ENCODE measurements at regions not wholly inside any gene's neighbourhood (a gene's known extent, or its start where the extent isn't known, plus 50 kb on each side); places are given as distances from the start of the nearest gene placed in this dataset.
"Not testable (repeated sequence)": the region's sequence is repeated elsewhere in the genome, so short reads cannot be mapped to it uniquely, and the experiment has no call there.

DNA sequence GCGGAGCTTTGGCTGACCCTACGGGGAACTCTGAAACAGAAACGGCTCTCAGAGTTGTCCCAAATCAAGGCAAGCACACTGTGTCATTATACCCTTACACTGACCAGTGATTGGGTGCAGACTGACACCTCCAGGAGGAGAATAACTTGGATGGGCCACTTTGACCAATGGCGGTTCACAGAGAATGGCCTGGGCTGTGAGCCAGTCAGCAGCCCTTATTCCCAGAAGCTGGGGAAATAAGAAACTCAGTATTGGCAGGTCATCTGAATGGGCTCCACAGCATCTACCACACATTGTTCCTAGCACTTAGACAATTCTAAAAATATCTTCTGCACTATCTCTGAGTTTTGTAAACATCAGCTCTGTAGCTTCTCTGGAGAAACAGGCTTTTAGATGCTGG, 265.2 kb downstream of the ADGRL2 start:
- DNase-seq: no peak

DNA sequence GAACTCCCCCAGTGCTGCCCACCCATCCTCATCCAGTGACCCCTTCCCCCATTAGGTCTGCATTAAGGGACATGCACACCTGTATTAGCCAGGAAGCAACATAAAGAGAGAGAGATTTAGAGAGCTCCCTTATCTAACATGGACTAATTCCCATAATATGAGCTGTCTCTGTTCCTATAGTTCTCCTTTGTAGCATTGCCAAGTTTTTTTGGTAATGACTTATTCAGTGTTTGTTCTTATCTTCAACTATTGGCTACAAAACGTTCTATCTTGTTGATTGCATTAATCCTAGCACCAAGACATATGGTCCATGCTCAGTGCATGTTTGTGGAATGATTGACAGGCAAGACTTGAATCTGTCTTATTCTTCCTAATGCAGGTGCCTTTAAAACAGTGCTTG, 264.0 kb downstream of the ADGRL2 start:
- no peak for DNase-seq

DNA sequence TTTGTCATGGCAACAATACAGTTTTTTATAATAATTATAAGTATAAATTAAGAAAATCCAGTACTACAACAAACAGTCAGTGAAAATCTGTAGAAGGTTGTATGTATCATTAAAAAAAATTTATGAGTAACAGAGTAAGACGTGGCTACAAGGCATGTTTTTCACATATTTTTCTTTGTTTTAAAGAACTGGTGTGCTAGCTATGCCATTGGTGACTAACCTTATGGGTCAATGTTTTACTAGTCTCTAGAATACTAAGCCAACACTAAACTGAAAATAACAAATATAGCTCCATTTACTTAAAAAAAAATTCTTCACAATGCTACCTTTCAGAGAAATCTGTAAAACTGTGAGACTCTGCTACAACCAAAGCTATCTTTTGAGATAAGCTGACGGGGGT, 261.5 kb downstream of the ADGRL2 start:
- no peak for DNase-seq

DNA sequence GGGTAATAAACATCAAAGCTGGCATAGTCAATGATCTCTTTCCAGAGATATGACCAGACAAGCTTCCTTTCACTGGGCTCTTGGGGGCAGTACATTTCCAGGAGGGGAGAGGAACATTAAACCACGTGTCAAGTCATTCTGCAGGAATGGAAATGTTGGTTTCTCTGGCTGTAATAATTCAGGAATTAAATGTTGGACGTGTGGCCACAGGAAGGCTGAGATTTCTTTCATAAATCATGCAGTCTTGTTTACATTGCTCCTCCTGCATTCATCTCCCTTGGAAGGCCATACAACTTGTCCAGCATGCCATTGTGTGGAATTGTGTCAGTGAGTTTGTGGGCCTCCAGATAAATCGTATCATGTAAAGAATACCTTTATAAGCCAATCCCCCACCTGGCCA, 259.2 kb downstream of the ADGRL2 start:
- DNase-seq: peak; percentile 2

DNA sequence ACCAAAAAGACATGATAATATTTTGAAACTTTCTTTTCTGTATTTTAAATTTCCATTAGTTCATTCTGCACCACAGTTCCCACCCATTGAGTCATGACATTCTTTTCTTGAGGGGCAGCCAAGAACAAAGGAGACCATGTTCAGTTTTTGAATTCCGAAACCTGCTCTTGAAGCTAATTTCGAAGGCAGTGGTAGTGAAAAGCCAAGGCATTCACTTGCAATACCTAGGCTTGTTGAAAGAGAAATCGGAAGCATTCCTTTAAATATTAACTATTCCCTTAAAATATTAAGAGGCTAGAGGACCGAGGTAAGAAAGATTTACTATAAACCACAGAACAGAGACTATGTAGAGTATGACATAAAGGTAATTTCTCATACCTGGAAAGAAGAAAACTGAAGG, 256.3 kb downstream of the ADGRL2 start:
- no peak for DNase-seq

DNA sequence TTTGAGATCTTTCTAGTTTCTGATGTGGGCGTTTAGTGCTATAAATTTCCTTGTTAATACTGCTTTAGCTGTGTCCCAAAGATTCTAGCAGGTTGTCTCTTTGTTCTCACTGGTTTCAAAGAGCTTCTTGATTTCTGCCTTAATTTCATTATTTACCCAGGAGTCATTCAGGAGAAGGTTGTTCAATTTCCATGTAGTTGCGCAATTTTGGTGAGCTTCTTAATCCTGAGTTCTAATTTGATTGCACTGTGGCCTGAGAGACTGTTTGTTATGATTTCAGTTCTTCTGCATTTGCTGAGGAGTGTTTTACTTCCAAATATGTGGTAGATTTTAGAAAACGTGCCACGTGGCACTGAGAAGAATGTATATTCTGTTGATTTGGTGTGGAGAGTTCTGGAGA, 254.6 kb downstream of the ADGRL2 start:
- not testable (repeated sequence) for DNase-seq

DNA sequence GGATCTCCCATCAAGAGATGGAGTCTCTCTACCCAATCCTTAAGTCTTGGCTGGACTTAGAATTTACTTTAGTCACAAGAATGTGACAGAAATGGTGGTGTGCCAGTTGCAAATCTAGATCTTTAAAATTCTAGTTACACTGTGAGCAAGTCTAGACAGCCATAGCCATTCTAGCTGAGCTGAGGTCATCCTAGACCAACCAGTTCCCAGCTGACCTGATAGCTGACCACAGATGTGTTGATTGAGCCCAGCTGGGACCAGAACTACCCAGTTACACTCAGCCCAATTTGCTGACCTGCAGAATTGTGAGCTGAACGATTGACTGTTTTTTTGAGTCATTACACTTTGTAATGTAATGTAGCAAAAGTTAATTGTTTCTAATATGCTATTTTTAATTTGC, 251.8 kb downstream of the ADGRL2 start:
- no peak for DNase-seq

DNA sequence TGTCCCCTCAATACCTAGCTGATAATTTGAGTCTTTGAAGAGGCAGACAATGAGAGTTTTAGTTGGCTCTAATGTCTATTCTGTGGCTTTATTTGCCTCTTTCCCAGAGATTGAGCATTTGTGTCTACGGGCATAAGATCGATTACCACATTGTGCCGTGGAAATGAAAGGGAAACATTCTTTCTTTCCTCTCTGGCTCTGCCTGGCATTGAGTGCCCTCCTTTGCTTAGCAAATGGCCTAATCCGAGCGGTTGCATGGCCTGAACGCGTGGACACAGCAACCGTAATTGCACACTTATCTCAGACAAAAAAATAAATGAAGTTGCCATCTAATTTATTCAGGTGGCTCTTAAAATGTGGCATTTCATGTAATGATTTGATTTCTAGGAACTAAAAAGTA, 247.9 kb downstream of the ADGRL2 start:
- no peak for DNase-seq

DNA sequence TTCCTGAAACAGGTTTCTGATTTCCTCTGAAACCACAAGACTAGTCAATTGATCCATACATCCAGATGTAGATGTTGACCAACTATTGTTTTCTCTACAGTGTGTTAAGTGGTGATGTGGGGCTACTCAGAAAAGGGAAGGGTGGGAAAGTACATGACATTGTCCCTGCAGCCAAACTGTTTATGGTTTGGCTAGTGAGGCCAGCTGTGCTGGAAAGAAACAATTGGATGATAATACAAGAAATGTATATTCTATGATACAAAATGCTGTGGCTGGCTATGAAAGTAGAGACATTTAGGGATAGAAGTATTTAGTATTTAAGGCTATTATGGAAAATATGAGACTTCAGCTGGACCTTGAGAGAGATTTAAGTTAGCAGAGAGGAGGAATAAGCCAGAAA, 244.5 kb downstream of the ADGRL2 start:
- DNase-seq: no peak

DNA sequence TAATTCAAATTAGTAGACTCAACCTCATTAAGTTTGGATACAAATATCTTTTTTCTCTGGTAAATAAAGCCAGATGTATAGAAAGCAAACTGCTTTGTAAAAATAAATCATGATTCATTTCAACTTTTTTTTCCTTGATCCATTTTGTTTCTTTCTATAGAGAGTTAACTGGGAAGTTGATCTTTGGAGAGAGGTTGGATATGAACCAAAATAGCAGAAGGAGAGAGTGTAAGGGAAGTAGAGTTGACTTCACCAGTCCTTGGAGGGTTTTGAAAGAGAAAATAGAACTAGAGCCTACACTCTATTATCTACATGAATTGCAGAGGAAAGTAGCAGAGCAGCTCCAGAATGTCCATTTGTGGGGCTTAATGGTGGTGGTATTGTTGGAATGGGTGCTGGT, 243.8 kb downstream of the ADGRL2 start:
- no peak for DNase-seq

DNA sequence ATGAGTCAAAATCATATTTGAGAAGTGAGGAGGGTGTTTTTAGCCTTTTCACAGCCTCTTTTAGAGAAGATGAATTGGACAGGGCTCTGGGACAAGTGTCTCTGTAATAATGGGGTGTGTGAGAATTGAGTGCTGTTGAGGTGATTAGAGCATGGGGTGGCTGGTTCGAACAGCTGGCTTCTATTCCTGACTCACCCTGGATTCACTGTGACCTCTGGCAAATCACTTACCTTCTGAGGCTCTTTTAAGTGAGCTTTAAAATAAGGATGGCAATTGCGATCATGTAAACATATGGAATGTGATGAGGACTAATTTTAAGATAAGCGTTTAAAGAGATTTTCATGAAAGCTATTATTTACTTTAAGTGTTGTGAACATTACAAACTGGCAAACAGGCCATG, 243.4 kb downstream of the ADGRL2 start:
- DNase-seq: no peak

DNA sequence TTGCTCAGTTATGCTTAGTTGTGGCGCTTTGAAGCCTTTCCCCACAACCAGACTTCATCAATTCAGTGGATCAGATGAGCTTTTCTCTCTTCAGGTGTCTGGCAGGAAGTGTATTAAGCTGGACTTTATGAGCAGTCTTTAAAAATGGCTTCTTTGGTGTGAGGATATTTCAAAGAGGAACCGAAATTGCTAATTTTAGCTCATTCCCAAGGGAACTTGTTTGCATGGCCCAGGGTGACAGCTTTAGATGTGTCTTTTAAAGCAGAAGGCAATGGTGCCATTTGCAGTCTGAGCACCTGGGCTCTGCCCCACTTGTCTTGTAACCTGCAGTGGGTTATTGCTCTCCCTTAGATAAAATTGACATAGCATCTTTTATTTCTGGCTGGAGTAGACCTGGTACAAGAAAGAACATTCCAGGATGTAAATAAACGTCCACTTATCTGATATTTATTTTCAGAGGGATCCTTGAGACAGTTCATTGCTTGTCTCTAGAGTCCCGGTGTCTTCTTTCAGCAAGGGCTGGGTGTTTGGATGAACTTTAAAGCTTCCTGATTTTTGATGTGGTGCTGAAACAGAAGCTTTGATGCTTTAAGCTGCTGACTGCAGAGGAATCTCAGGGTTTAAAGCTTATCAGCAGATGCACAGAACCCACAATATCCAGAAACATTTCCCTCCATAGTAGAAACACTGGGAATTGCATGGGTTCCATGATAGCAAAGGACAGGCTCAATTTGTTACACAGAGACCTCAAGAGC, 241.7 kb downstream of the ADGRL2 start:
- no peak for DNase-seq
